Choroid plexus epithelial cell (primary cell): ENCODE measurements at regions not wholly inside any gene's neighbourhood (a gene's known extent, or its start where the extent isn't known, plus 50 kb on each side); places are given as distances from the start of the nearest gene placed in this dataset.

Experiments used
- DNase-seq: peaks from one replicate; pipeline ENCODE4 v3.0.0-alpha.2; 2010; ENCODE audit warnings: low read depth
- H3K4me3 ChIP-seq: 2 replicates; pipeline ENCODE4 v1.5.1; 2011; ENCODE audit warnings: low read depth, mild to moderate bottlenecking, control low read depth, low read length, moderate library complexity
- CTCF ChIP-seq: conservative IDR thresholded peaks from 2 replicates; pipeline ENCODE4 v1.5.1; 2011; ENCODE audit warnings: low read depth, mild to moderate bottlenecking, control low read depth, inconsistent platforms, low read length, moderate library complexity

- DNase-seq: no peak
- TF ChIP-seq CTCF: no peak
- H3K4me3 ChIP-seq: no peak overlapping the region
Observed at GRCh38 chr6:103979308-103979707, 880.4 kb downstream of the HACE1 start.

GRCh38 chr6:103937389-103937788, 922.3 kb downstream of the HACE1 start:
- H3K4me3 ChIP-seq: no peak overlapping the region
- DNase-seq: no peak
- TF ChIP-seq CTCF: no peak

- DNase-seq: no peak
- H3K4me3 ChIP-seq: no peak overlapping the region
- no peak for TF ChIP-seq CTCF
Observed at GRCh38 chr6:103925317-103925716, 934.4 kb downstream of the HACE1 start.

- DNase-seq: no peak
- no peak overlapping the region for H3K4me3 ChIP-seq
- TF ChIP-seq CTCF: no peak
Observed at GRCh38 chr6:103910018-103910417, 949.7 kb downstream of the HACE1 start.

- H3K4me3 ChIP-seq: no peak overlapping the region
- TF ChIP-seq CTCF: no peak
- DNase-seq: no peak
Observed at GRCh38 chr6:103908898-103909297, 950.8 kb downstream of the HACE1 start.

- H3K4me3 ChIP-seq: no peak overlapping the region
- no peak for DNase-seq
- no peak for TF ChIP-seq CTCF
Observed at GRCh38 chr6:103895136-103895535, 964.6 kb downstream of the HACE1 start.

- peak; percentile 67 for DNase-seq
- no peak for TF ChIP-seq CTCF
- H3K4me3 ChIP-seq: no peak overlapping the region
Observed at GRCh38 chr6:103893141-103893581, 966.6 kb downstream of the HACE1 start.
